ENCODE measurements at regions not wholly inside any gene's neighbourhood (a gene's known extent, or its start where the extent isn't known, plus 50 kb on each side); places are given as distances from the start of the nearest gene placed in this dataset.

GRCh38 chr3:194073926-194074325, 62.0 kb upstream of the HES1 start:
- no peak for TF ChIP-seq TCF12 (IDR thresholded peaks at IDR 0.05; ENCODE audit: low read depth, low read length)
- TF ChIP-seq CTCF (IDR thresholded peaks at IDR 0.05; ENCODE audit: control extremely low read depth in 1 of 3, insufficient read depth in 1 of 3, low read depth in 1 of 3, low read length in 3 of 3): no peak
- no peak for TF ChIP-seq POLR2AphosphoS5 (IDR thresholded peaks at IDR 0.05; ENCODE audit: low read depth, low read length)
- TF ChIP-seq BRCA1 (IDR thresholded peaks at IDR 0.05; ENCODE audit: low read depth, low read length): no peak
- TF ChIP-seq CHD1 (IDR thresholded peaks at IDR 0.05; ENCODE audit: low read depth, low read length): no peak
- TF ChIP-seq JUN (IDR thresholded peaks at IDR 0.05; ENCODE audit: low read depth, low read length): no peak
- no peak for TF ChIP-seq BCL11A (IDR thresholded peaks at IDR 0.05; ENCODE audit: low read depth in 2 of 2, low read length in 2 of 2)
- no peak for TF ChIP-seq HDAC6 (IDR thresholded peaks at IDR 0.05; ENCODE audit: low read depth, low read length)
- TF ChIP-seq ATF3 (IDR thresholded peaks at IDR 0.05; ENCODE audit: insufficient read depth, low read depth, low read length): no peak
- TF ChIP-seq SP1 (IDR thresholded peaks at IDR 0.05; ENCODE audit: low read depth, low read length): no peak
- TF ChIP-seq POLR2A (IDR thresholded peaks at IDR 0.05; ENCODE audit: control extremely low read depth in 1 of 2, low read depth in 2 of 2, low read length in 2 of 2): no peak
- no peak for TF ChIP-seq EP300 (IDR thresholded peaks at IDR 0.05; ENCODE audit: borderline replicate concordance in 1 of 2, low read depth in 2 of 2, low read length in 2 of 2)
- no peak for TF ChIP-seq JUND (IDR thresholded peaks at IDR 0.05; ENCODE audit: low read length)
- TF ChIP-seq TAF1 (IDR thresholded peaks at IDR 0.05; ENCODE audit: low read depth, low read length): no peak

All from H1 (cell line).